RWPE2 (cell line): ENCODE measurements at regions not wholly inside any gene's neighbourhood (a gene's known extent, or its start where the extent isn't known, plus 50 kb on each side); places are given as distances from the start of the nearest gene placed in this dataset.

ENCODE experiments used
- ATAC-seq: fragments of 200-7000 bp; cut with Tn5 transposase; 3 replicates; pipeline ENCODE4 v1.9.1; 2021; ENCODE audit warnings: low read depth
- DNase-seq: peaks from one replicate; pipeline ENCODE4 v3.0.0-alpha.2; 2020; ENCODE audit warnings: low spot score
- H3K27ac ChIP-seq: fragments of 450-650 bp; 2 replicates; pipeline ENCODE4 v1.5.1; 2017; ENCODE audit warnings: mild to moderate bottlenecking; ENCODE audit not compliant: poor library complexity, severe bottlenecking
- H3K27me3 ChIP-seq: fragments of 250-450 bp; sonication (Bioruptor Pico); 2 replicates; pipeline ENCODE4 v1.5.1; 2021; ENCODE audit warnings: mild to moderate bottlenecking, moderate library complexity; ENCODE audit not compliant: insufficient read depth, poor library complexity, severe bottlenecking
- H3K36me3 ChIP-seq: fragments of 250-450 bp; sonication (Bioruptor Pico); 2 replicates; pipeline ENCODE4 v1.5.1; 2020; ENCODE audit warnings: low read depth, mild to moderate bottlenecking, moderate library complexity
- H3K4me1 ChIP-seq: fragments of 250-450 bp; sonication (Bioruptor Pico); 2 replicates; pipeline ENCODE4 v1.5.1; 2021; ENCODE audit warnings: mild to moderate bottlenecking, moderate library complexity; ENCODE audit not compliant: insufficient read depth, poor library complexity, severe bottlenecking
- H3K4me3 ChIP-seq: fragments of 250-450 bp; sonication (Bioruptor Pico); 2 replicates; pipeline ENCODE4 v1.5.1; 2021; ENCODE audit warnings: mild to moderate bottlenecking, moderate library complexity; ENCODE audit not compliant: severe bottlenecking
- H3K9me3 ChIP-seq: fragments of 250-450 bp; sonication (Bioruptor Pico); 2 replicates; pipeline ENCODE4 v1.5.1; 2021; ENCODE audit warnings: mild to moderate bottlenecking, moderate library complexity; ENCODE audit not compliant: severe bottlenecking
- CTCF ChIP-seq: fragments of 450-650 bp; IDR thresholded peaks from one replicate; pipeline ENCODE4 v1.5.1; 2017; ENCODE audit warnings: mild to moderate bottlenecking, moderate library complexity; ENCODE audit not compliant: poor library complexity, severe bottlenecking

- Histone ChIP-seq H3K9me3 (no peaks in the 10 kb centered on the region), H3K27me3 (no peaks in the 10 kb centered on the region), H3K27ac (no peak overlapping the region), H3K4me3 (no peak overlapping the region), H3K4me1 (no peaks in the 10 kb centered on the region), H3K36me3 (no peaks in the 10 kb centered on the region)
- TF ChIP-seq CTCF: no peak
- DNase-seq (no peak), ATAC-seq (no peak)
These were observed 700.3 kb downstream of the DNAH5 start for GRCh38 chr5:13244151-13244550.

- Histone ChIP-seq H3K27me3 (no peaks in the 10 kb centered on the region), H3K36me3 (no peaks in the 10 kb centered on the region), H3K27ac (no peak overlapping the region), H3K4me3 (no peak overlapping the region), H3K9me3 (no peaks in the 10 kb centered on the region), H3K4me1 (no peaks in the 10 kb centered on the region)
- DNase-seq: no peak
- ATAC-seq: no peak
- no peak for TF ChIP-seq CTCF
These were observed 717.0 kb downstream of the DNAH5 start for GRCh38 chr5:13227513-13227912.

- no peak overlapping the region for H3K4me3 ChIP-seq
- no peaks in the 10 kb centered on the region for H3K27me3 ChIP-seq
- H3K9me3 ChIP-seq: no peaks in the 10 kb centered on the region
- TF ChIP-seq CTCF: peak; percentile 54
- no peaks in the 10 kb centered on the region for H3K4me1 ChIP-seq
- DNase-seq (no peak), ATAC-seq (peak; percentile 71; the same call in 1 of the 3 replicates)
- no peaks in the 10 kb centered on the region for H3K36me3 ChIP-seq
- H3K27ac ChIP-seq: no peak overlapping the region
These were observed 726.0 kb downstream of the DNAH5 start for GRCh38 chr5:13218518-13218917.

- H3K4me1 ChIP-seq: no peaks in the 10 kb centered on the region
- DNase-seq (no peak), ATAC-seq (no peak)
- H3K9me3 ChIP-seq: no peaks in the 10 kb centered on the region
- H3K27ac ChIP-seq: no peak overlapping the region
- no peak for TF ChIP-seq CTCF
- no peak overlapping the region for H3K4me3 ChIP-seq
- H3K36me3 ChIP-seq: no peaks in the 10 kb centered on the region
- no peaks in the 10 kb centered on the region for H3K27me3 ChIP-seq
These were observed 726.9 kb downstream of the DNAH5 start for GRCh38 chr5:13217636-13218035.

GRCh38 chr5:13215806-13216205, 728.7 kb downstream of the DNAH5 start:
- DNase-seq (no peak), ATAC-seq (no peak)
- no peak for TF ChIP-seq CTCF
- Histone ChIP-seq H3K9me3 (no peaks in the 10 kb centered on the region), H3K4me3 (no peak overlapping the region), H3K4me1 (no peaks in the 10 kb centered on the region), H3K27me3 (no peaks in the 10 kb centered on the region), H3K27ac (no peak overlapping the region), H3K36me3 (no peaks in the 10 kb centered on the region)
